Left hindlimb (tissue), 1 donor: ENCODE measurements at regions not wholly inside any gene's neighbourhood (a gene's known extent, or its start where the extent isn't known, plus 50 kb on each side); places are given as distances from the start of the nearest gene placed in this dataset.
"Not testable (repeated sequence)": the region's sequence is repeated elsewhere in the genome, so short reads cannot be mapped to it uniquely, and the experiment has no call there.

ENCODE experiments used
- DNase-seq: peaks from one replicate; pipeline ENCODE4 v3.0.0-alpha.2; 2018

DNA sequence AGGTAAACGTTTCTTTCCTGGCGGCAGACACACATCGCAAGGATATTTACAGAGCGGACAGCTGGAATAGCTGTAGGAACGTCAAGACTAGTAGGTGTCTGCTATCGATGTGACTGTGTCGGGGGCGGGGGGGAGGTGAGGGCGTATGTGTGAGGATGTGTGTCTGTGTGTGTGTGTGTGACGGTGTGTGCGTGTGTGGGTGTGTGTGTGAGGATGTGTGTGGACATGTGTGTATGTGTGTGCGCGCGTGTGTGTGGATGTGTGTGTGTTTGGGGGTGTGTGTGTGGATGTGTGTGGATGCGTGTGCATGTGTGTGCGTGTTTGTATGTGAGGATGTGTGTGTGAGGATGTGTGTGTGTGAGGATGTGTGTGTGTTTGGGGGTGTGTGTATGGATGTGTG lies 55.4 kb downstream of the PNMA6F start:
- not testable (repeated sequence) for DNase-seq

GRCh38 chrX:153260468-153260867 lies 61.1 kb downstream of the PNMA6F start:
- not testable (repeated sequence) for DNase-seq

GRCh38 chrX:153253239-153253638 lies 68.3 kb downstream of the PNMA6F start:
- DNase-seq: not testable (repeated sequence)

DNA sequence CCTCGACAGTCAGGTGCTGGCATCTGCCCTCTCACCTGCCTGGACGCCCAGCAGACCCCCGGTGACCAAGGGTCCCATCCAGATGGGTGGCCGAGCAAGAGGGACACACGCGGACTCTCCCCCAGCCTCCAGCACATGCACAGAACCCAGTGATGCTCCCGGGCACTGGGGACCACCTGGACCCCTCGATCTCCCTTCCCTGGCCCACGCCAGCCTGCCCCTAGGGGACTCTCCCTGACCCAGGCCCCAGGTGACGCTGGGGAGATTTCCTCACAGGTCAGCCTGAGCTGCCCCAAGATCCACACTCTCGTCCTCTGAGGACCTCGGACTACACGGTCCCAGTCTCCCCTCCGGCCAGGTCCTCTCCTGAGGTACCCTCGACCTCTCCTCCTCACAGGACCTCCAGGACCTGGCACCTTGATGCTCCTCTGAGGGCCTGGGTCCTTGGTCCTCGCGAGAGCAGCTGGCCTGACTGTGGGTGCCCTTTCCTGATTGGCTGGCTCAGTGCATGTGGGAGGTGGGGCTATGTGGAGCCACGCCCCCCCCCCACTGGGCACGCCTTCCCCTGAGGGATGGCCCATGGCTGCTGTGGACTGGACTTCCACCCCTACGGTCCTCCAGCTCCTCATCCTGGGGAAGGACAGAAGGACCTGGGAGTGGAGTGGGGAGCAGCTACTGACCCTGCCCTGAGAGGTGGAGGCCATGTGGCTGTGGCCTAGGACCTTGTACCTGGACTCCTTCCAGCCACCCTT lies 69.0 kb downstream of the PNMA6F start:
- DNase-seq: not testable (repeated sequence)

- DNase-seq: not testable (repeated sequence)
These were observed 69.6 kb downstream of the PNMA6F start for GRCh38 chrX:153251952-153252351.

GRCh38 chrX:153250762-153251161 lies 70.8 kb downstream of the PNMA6F start:
- not testable (repeated sequence) for DNase-seq

DNA sequence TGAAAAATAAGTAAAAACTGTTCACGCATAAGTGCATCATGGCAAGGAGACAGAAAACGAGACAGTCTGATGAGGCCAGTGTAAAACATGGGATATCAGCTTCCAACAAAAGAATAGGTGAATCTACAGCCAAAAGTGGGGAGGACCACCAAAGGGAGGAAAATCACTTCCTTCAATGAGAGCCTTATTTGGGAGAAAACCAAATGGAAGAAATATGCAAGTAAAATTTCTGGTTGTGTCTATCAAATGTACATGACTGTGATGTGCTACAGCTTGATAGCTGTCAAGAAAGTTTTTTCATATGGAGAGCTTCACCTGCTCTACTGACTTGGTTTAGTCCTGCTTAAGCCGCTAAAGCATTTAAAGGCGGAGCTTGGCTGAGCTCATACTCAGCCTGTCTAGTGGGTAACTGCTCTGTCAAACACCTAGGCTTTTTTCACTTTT lies 66.2 kb downstream of the MAGEA1 start:
- DNase-seq: peak; percentile 28

DNA sequence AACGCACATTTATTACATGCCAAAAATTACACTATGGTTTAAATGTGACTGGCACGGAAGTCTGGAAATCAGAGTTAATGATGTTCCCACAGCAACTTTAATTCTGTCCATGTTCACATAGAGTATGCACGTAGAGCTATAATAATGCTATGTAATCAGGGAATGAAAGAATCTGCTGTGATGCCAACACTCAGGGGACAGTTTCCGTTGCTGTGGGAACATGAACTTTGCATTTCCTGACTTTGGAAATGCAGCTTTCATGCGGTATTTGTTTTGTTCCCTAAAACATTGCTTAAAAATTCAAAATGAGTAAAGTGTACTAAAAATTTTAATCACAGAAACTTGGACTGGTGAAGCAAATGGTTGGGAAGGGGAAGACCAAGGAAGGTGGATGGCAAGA lies 65.7 kb downstream of the MAGEA1 start:
- no peak for DNase-seq

GRCh38 chrX:153238361-153238760 lies 59.3 kb downstream of the MAGEA1 start:
- no peak for DNase-seq
